OCI-LY7 (cell line): ENCODE measurements at regions not wholly inside any gene's neighbourhood (a gene's known extent, or its start where the extent isn't known, plus 50 kb on each side); places are given as distances from the start of the nearest gene placed in this dataset.

Source experiments
- BruUV-seq: library from RNA; stranded (reverse); fragments of 400-500 nt; replicated peaks from 2 replicates; lab custom pipeline; 2021; lab: Mats Ljungman, UMichigan
- CTCF ChIA-PET: fragments of 300-600 bp; sonication (Branson Sonifier 250); formaldehyde crosslinking; loops from one replicate; lab custom pipeline; 2022; ENCODE audit warnings: antibody characterized with exemption; ENCODE audit not compliant: unreplicated experiment; lab: Charles Lee
- POLR2A ChIA-PET: fragments of 300-600 bp; sonication (Branson Sonifier 250); formaldehyde crosslinking; loops from one replicate; lab custom pipeline; 2022; ENCODE audit warnings: antibody characterized with exemption; lab: Charles Lee
- DNase-seq: peaks from one replicate; pipeline ENCODE4 v3.0.0-alpha.2; 2015; ENCODE audit warnings: low spot score
- H2AFZ ChIP-seq: fragments of 200-600 bp; sonication (generic), shearing (Covaris generic); 2 replicates; pipeline ENCODE4 v1.6.1; 2014; ENCODE audit warnings: mild to moderate bottlenecking, antibody characterized with exemption, low read length, moderate library complexity
- H3K27ac ChIP-seq: fragments of 200-600 bp; sonication (generic); 2 replicates; pipeline ENCODE4 v1.5.1; 2014; ENCODE audit warnings: mixed run types, low read depth, mild to moderate bottlenecking, moderate library complexity, low read length, inconsistent platforms; ENCODE audit not compliant: poor library complexity, severe bottlenecking
- H3K36me3 ChIP-seq: fragments of 200-600 bp; sonication (generic); 2 replicates; pipeline ENCODE4 v1.6.1; 2014; ENCODE audit warnings: mild to moderate bottlenecking, antibody characterized with exemption, low read length, moderate library complexity, mixed read lengths; ENCODE audit not compliant: insufficient read depth
- H3K4me1 ChIP-seq: fragments of 200-600 bp; sonication (generic); 2 replicates; pipeline ENCODE4 v1.5.1; 2014; ENCODE audit warnings: mild to moderate bottlenecking, low read length; ENCODE audit not compliant: insufficient read depth, poor library complexity, severe bottlenecking
- H3K4me2 ChIP-seq: fragments of 200-600 bp; sonication (generic); 2 replicates; pipeline ENCODE4 v1.6.1; 2014; ENCODE audit warnings: mild to moderate bottlenecking, low read length
- H3K4me3 ChIP-seq: fragments of 200-600 bp; sonication (generic); 2 replicates; pipeline ENCODE4 v1.5.1; 2014; ENCODE audit warnings: mild to moderate bottlenecking, low read depth, low read length; ENCODE audit not compliant: poor library complexity, severe bottlenecking
- H3K79me2 ChIP-seq: fragments of 200-600 bp; sonication (generic); 2 replicates; pipeline ENCODE4 v1.6.1; 2016; ENCODE audit warnings: low read depth, mild to moderate bottlenecking, low read length, moderate library complexity, mixed read lengths; ENCODE audit not compliant: insufficient read depth
- H3K9me2 ChIP-seq: fragments of 200-600 bp; sonication (generic); 2 replicates; pipeline ENCODE4 v1.6.1; 2016; ENCODE audit warnings: mild to moderate bottlenecking, low read length, mixed read lengths; ENCODE audit not compliant: insufficient read depth
- H3K9me3 ChIP-seq: fragments of 200-600 bp; sonication (generic); 2 replicates; pipeline ENCODE4 v1.6.1; 2014; ENCODE audit warnings: mild to moderate bottlenecking, mixed run types, low read length, mixed read lengths
- H4K20me1 ChIP-seq: fragments of 200-600 bp; sonication (generic); 2 replicates; pipeline ENCODE4 v1.6.1; 2014; ENCODE audit warnings: mild to moderate bottlenecking, antibody characterized with exemption, low read length, moderate library complexity, mixed read lengths; ENCODE audit not compliant: insufficient read depth
- EZH2phosphoT487 ChIP-seq: fragments of 200-600 bp; sonication (generic); IDR thresholded peaks from 2 replicates; pipeline ENCODE4 v1.6.1; 2018; ENCODE audit warnings: low read depth, borderline replicate concordance, mild to moderate bottlenecking, mixed run types, antibody characterized with exemption, low read length, moderate library complexity, mixed read lengths
- intact Hi-C: fragments of 100-400 bp; cut with micrococcal nuclease; formaldehyde crosslinking; loops from one replicate; pipeline ENCODE4 v1.10.0; 2022; ENCODE audit not compliant: unreplicated experiment
- TF ChIP-seq, protein P1 (sequence below): fragments of 200-600 bp; sonication (generic); conservative IDR thresholded peaks from 2 replicates; pipeline ENCODE4 v1.5.1; 2014; ENCODE audit warnings: mild to moderate bottlenecking, antibody characterized with exemption, low read length, moderate library complexity, mixed read lengths

DNA sequence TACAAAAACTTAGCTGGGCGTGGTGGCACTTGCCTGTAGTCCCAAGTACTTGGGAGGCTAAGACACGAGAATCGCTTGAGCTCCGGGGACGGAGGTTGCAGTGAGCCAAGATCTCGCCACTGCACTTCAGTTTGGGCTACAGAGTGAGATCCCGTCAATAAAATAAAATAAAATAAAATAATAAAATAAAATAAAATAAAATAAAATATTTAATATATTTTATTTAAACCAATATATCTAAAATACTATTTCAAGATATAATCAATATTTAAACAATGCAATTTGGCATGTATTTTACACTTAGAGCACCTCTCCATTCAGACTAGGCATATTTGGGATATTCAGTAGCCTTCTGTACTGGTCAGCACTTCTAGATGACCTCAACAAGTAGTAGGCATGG, 142.1 kb downstream of the FOXA2 start:
- H3K27ac ChIP-seq: no peak overlapping the region
- no peaks in the 10 kb centered on the region for H3K36me3 ChIP-seq
- CTCF ChIA-PET: no interaction called here
- H2AFZ ChIP-seq: no peak overlapping the region
- no peaks in the 10 kb centered on the region for H3K9me2 ChIP-seq
- BruUV-seq: no TSS peak
- intact Hi-C loops: no loop called here
- H3K4me3 ChIP-seq: no peak overlapping the region
- POLR2A ChIA-PET: no interaction called here
- no peak for DNase-seq
- H3K79me2 ChIP-seq: no peaks in the 10 kb centered on the region
- no peak overlapping the region for H3K4me2 ChIP-seq
- H3K9me3 ChIP-seq: no peaks in the 10 kb centered on the region
- TF ChIP-seq EZH2phosphoT487: no peak
- TF ChIP-seq, protein P1, sequence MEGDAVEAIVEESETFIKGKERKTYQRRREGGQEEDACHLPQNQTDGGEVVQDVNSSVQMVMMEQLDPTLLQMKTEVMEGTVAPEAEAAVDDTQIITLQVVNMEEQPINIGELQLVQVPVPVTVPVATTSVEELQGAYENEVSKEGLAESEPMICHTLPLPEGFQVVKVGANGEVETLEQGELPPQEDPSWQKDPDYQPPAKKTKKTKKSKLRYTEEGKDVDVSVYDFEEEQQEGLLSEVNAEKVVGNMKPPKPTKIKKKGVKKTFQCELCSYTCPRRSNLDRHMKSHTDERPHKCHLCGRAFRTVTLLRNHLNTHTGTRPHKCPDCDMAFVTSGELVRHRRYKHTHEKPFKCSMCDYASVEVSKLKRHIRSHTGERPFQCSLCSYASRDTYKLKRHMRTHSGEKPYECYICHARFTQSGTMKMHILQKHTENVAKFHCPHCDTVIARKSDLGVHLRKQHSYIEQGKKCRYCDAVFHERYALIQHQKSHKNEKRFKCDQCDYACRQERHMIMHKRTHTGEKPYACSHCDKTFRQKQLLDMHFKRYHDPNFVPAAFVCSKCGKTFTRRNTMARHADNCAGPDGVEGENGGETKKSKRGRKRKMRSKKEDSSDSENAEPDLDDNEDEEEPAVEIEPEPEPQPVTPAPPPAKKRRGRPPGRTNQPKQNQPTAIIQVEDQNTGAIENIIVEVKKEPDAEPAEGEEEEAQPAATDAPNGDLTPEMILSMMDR: no peak
- no peaks in the 10 kb centered on the region for H3K4me1 ChIP-seq
- no peaks in the 10 kb centered on the region for H4K20me1 ChIP-seq

DNA sequence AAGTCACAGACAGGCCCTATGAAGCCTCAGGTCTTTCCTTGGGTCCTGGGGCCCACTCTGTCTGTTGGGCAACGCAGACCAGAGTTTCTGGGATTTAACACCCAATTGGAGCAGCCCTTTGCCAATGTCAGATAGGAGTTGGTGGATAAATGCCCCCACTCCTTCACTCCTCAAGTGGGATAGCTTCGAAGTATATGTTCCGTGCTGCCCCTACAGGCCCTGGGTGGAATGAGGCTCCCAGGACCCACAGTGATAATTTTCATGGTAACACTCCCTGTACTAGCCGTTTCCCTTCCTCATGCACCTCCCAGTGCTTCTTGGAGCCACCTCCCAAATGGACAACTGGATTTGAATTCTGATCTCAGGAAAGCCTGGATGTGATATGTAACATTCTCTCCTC, 145.4 kb downstream of the FOXA2 start:
- intact Hi-C loops: no loop called here
- Histone ChIP-seq H3K4me2 (no peak overlapping the region), H3K79me2 (no peaks in the 10 kb centered on the region), H3K9me3 (no peaks in the 10 kb centered on the region), H3K4me1 (no peaks in the 10 kb centered on the region), H3K36me3 (no peaks in the 10 kb centered on the region), H4K20me1 (no peaks in the 10 kb centered on the region), H3K4me3 (no peak overlapping the region), H2AFZ (no peak overlapping the region), H3K27ac (no peak overlapping the region), H3K9me2 (no peaks in the 10 kb centered on the region)
- POLR2A ChIA-PET: no interaction called here
- TF ChIP-seq, protein P1: peak; percentile 45; the same call in 1 of the 2 replicates
- no peak for TF ChIP-seq EZH2phosphoT487
- no TSS peak for BruUV-seq
- DNase-seq: no peak
- CTCF ChIA-PET: no interaction called here

DNA sequence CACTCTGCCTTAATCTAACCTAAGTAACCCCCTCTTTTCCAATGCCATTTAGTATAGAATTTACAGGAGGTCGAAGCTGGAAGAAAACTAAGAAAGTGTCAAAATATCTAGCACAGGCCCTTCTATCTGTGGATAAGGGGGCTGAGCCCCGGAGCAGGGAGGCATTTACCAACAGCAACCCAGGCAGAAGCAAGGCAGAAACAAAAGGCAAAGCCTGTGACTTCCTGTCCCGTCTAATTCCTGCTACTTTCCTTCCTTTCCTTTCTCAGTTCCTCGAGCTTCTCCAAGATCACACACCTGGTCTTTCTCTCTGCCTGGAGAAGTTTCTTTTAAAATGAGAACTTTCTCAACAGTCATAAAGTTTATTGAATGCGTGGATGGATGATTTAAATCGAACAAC, 146.0 kb downstream of the FOXA2 start:
- no peaks in the 10 kb centered on the region for H4K20me1 ChIP-seq
- no peak overlapping the region for H3K4me3 ChIP-seq
- H2AFZ ChIP-seq: no peak overlapping the region
- no peaks in the 10 kb centered on the region for H3K36me3 ChIP-seq
- H3K79me2 ChIP-seq: no peaks in the 10 kb centered on the region
- TF ChIP-seq, protein P1: no peak
- TF ChIP-seq EZH2phosphoT487: no peak
- no peaks in the 10 kb centered on the region for H3K9me3 ChIP-seq
- no TSS peak for BruUV-seq
- H3K27ac ChIP-seq: no peak overlapping the region
- intact Hi-C loops: no loop called here
- H3K4me1 ChIP-seq: no peaks in the 10 kb centered on the region
- ChIA-PET CTCF (no interaction called here), POLR2A (no interaction called here)
- DNase-seq: no peak
- no peak overlapping the region for H3K4me2 ChIP-seq
- H3K9me2 ChIP-seq: no peaks in the 10 kb centered on the region
